ENCODE measurements at regions not wholly inside any gene's neighbourhood (a gene's known extent, or its start where the extent isn't known, plus 50 kb on each side); places are given as distances from the start of the nearest gene placed in this dataset.
"Not testable (repeated sequence)": the region's sequence is repeated elsewhere in the genome, so short reads cannot be mapped to it uniquely, and the experiment has no call there.

GRCh38 chrX:34457850-34458249, 199.2 kb downstream of the TMEM47 start:
- ATAC-seq (ENCODE audit: insufficient read depth, low read depth); H3K9ac ChIP-seq (ENCODE audit: low read depth, low read length); H3K36me3 ChIP-seq (ENCODE audit: insufficient read depth, low read length); H3K27me3 ChIP-seq (ENCODE audit: insufficient read depth, low read length, poor library complexity); H3K9me3 ChIP-seq (ENCODE audit: insufficient read depth, low read length, severe bottlenecking); H3K4me2 ChIP-seq (ENCODE audit: insufficient read depth, low read length); H2AFZ ChIP-seq (ENCODE audit: low read depth, low read length); H3K4me1 ChIP-seq (ENCODE audit: insufficient read depth, low read length); H3K4me3 ChIP-seq (ENCODE audit: low read depth in 1 of 2, low read length in 2 of 2); DNase-seq; H3K27ac ChIP-seq (ENCODE audit: low read length); H4K20me1 ChIP-seq (ENCODE audit: insufficient read depth, low read length); H3K79me2 ChIP-seq (ENCODE audit: insufficient read depth, low read length): not testable (repeated sequence)

- Histone ChIP-seq H3K4me1 (ENCODE audit: insufficient read depth, low read length) (no peaks in the 10 kb centered on the region), H3K4me2 (ENCODE audit: insufficient read depth, low read length) (no peak overlapping the region), H2AFZ (ENCODE audit: low read depth, low read length) (no peak overlapping the region), H3K9me3 (ENCODE audit: insufficient read depth, low read length, severe bottlenecking) (no peaks in the 10 kb centered on the region), H4K20me1 (ENCODE audit: insufficient read depth, low read length) (no peaks in the 10 kb centered on the region), H3K36me3 (ENCODE audit: insufficient read depth, low read length) (no peaks in the 10 kb centered on the region), H3K27me3 (ENCODE audit: insufficient read depth, low read length, poor library complexity) (no peaks in the 10 kb centered on the region), H3K79me2 (ENCODE audit: insufficient read depth, low read length) (no peaks in the 10 kb centered on the region), H3K4me3 (ENCODE audit: low read depth in 1 of 2, low read length in 2 of 2) (no peak overlapping the region), H3K9ac (ENCODE audit: low read depth, low read length) (no peak overlapping the region), H3K27ac (ENCODE audit: low read length) (no peak overlapping the region)
- TF ChIP-seq CTCF (IDR thresholded peaks at IDR 0.05; ENCODE audit: borderline replicate concordance, extremely low read depth, low read length, poor library complexity, severe bottlenecking) (no peak), EZH2 (IDR thresholded peaks at IDR 0.05; ENCODE audit: borderline replicate concordance, low read depth, low read length, severe bottlenecking) (no peak)
- no peak for ATAC-seq (ENCODE audit: insufficient read depth, low read depth)
- DNase-seq = no peak
Measured at GRCh38 chrX:34437586-34437985, 219.5 kb downstream of the TMEM47 start.

GRCh38 chrX:34426334-34426733, 230.8 kb downstream of the TMEM47 start:
- Histone ChIP-seq H3K79me2 (ENCODE audit: insufficient read depth, low read length) (no peaks in the 10 kb centered on the region), H3K4me2 (ENCODE audit: insufficient read depth, low read length) (no peak overlapping the region), H3K4me1 (ENCODE audit: insufficient read depth, low read length) (no peaks in the 10 kb centered on the region), H3K9me3 (ENCODE audit: insufficient read depth, low read length, severe bottlenecking) (no peaks in the 10 kb centered on the region), H3K9ac (ENCODE audit: low read depth, low read length) (no peak overlapping the region), H3K27me3 (ENCODE audit: insufficient read depth, low read length, poor library complexity) (no peaks in the 10 kb centered on the region), H2AFZ (ENCODE audit: low read depth, low read length) (no peak overlapping the region), H3K27ac (ENCODE audit: low read length) (no peak overlapping the region), H3K36me3 (ENCODE audit: insufficient read depth, low read length) (no peaks in the 10 kb centered on the region), H3K4me3 (ENCODE audit: low read depth in 1 of 2, low read length in 2 of 2) (no peak overlapping the region), H4K20me1 (ENCODE audit: insufficient read depth, low read length) (no peaks in the 10 kb centered on the region)
- ATAC-seq (ENCODE audit: insufficient read depth, low read depth) (no peak), DNase-seq (no peak)
- TF ChIP-seq EZH2 (IDR thresholded peaks at IDR 0.05; ENCODE audit: borderline replicate concordance, low read depth, low read length, severe bottlenecking) = no peak
- no peak for TF ChIP-seq CTCF (IDR thresholded peaks at IDR 0.05; ENCODE audit: borderline replicate concordance, extremely low read depth, low read length, poor library complexity, severe bottlenecking)

- Histone ChIP-seq H3K4me3 (ENCODE audit: low read depth in 1 of 2, low read length in 2 of 2) (no peak overlapping the region), H3K79me2 (ENCODE audit: insufficient read depth, low read length) (no peaks in the 10 kb centered on the region), H3K4me2 (ENCODE audit: insufficient read depth, low read length) (no peak overlapping the region), H2AFZ (ENCODE audit: low read depth, low read length) (no peak overlapping the region), H3K27me3 (ENCODE audit: insufficient read depth, low read length, poor library complexity) (no peaks in the 10 kb centered on the region), H4K20me1 (ENCODE audit: insufficient read depth, low read length) (no peaks in the 10 kb centered on the region), H3K27ac (ENCODE audit: low read length) (no peak overlapping the region), H3K36me3 (ENCODE audit: insufficient read depth, low read length) (no peaks in the 10 kb centered on the region), H3K9ac (ENCODE audit: low read depth, low read length) (no peak overlapping the region), H3K9me3 (ENCODE audit: insufficient read depth, low read length, severe bottlenecking) (no peaks in the 10 kb centered on the region), H3K4me1 (ENCODE audit: insufficient read depth, low read length) (no peaks in the 10 kb centered on the region)
- DNase-seq = no peak
- no peak for TF ChIP-seq CTCF (IDR thresholded peaks at IDR 0.05; ENCODE audit: borderline replicate concordance, extremely low read depth, low read length, poor library complexity, severe bottlenecking)
- no peak for TF ChIP-seq EZH2 (IDR thresholded peaks at IDR 0.05; ENCODE audit: borderline replicate concordance, low read depth, low read length, severe bottlenecking)
- no peak for ATAC-seq (ENCODE audit: insufficient read depth, low read depth)
Measured at GRCh38 chrX:34406580-34406979, 250.5 kb downstream of the TMEM47 start.

All from DND-41 (cell line).